ENCODE measurements at regions not wholly inside any gene's neighbourhood (a gene's known extent, or its start where the extent isn't known, plus 50 kb on each side); places are given as distances from the start of the nearest gene placed in this dataset.
"Not testable (repeated sequence)": the region's sequence is repeated elsewhere in the genome, so short reads cannot be mapped to it uniquely, and the experiment has no call there.

- intact Hi-C loops (cut with DNase I): no loop called here
- DNase-seq (ENCODE audit: low spot score): no peak
These were observed 51.5 kb upstream of the GRM3 start for GRCh38 chr7:86592185-86592584.

- no peak for DNase-seq (ENCODE audit: low spot score)
- intact Hi-C loops (cut with DNase I): no loop called here
These were observed 69.7 kb upstream of the GRM3 start for GRCh38 chr7:86574006-86574405.

GRCh38 chr7:86558680-86559501 is 84.8 kb upstream of the GRM3 start:
- DNase-seq (ENCODE audit: low spot score): no peak

GRCh38 chr7:86534641-86535040 is 109.1 kb upstream of the GRM3 start:
- intact Hi-C loops (cut with DNase I): no loop called here

More at GRCh38 chr7:86558680-86559501, 84.8 kb upstream of the GRM3 start:
- intact Hi-C loops (cut with DNase I): no loop called here

GRCh38 chr7:86504229-86504628 is 139.5 kb upstream of the GRM3 start:
- intact Hi-C loops (cut with DNase I): no loop called here
- DNase-seq (ENCODE audit: low spot score): no peak

More at GRCh38 chr7:86534641-86535040, 109.1 kb upstream of the GRM3 start:
- DNase-seq (ENCODE audit: low spot score): no peak

GRCh38 chr7:86499986-86500385 is 143.7 kb upstream of the GRM3 start:
- DNase-seq (ENCODE audit: low spot score): no peak
- intact Hi-C loops (cut with DNase I): no loop called here

- intact Hi-C loops (cut with DNase I): no loop called here
- DNase-seq (ENCODE audit: low spot score): no peak
These were observed 157.9 kb upstream of the GRM3 start for GRCh38 chr7:86485827-86486226.

- DNase-seq (ENCODE audit: low spot score): no peak
- intact Hi-C loops (cut with DNase I): loop anchor here (10.0 kb wide), 1 partner anchor 594 kb away; no protein-coding TSS in a partner anchor
These were observed 164.6 kb upstream of the GRM3 start for GRCh38 chr7:86479144-86479543.

GRCh38 chr7:86477343-86477935 is 166.3 kb upstream of the GRM3 start:
- intact Hi-C loops (cut with DNase I): loop anchor here (10.0 kb wide), 1 partner anchor 593 kb away; no protein-coding TSS in a partner anchor
- no peak for DNase-seq (ENCODE audit: low spot score)

- intact Hi-C loops (cut with DNase I): loop anchor here (10.0 kb wide), 1 partner anchor 586 kb away; no protein-coding TSS in a partner anchor
These were observed 172.9 kb upstream of the GRM3 start for GRCh38 chr7:86470763-86471162.

GRCh38 chr7:86469680-86470295 is 173.9 kb upstream of the GRM3 start:
- intact Hi-C loops (cut with DNase I): loop anchor here (10.0 kb wide), 1 partner anchor 585 kb away; no protein-coding TSS in a partner anchor
- no peak for DNase-seq (ENCODE audit: low spot score)

More at GRCh38 chr7:86470763-86471162, 172.9 kb upstream of the GRM3 start:
- DNase-seq (ENCODE audit: low spot score): no peak

- DNase-seq (ENCODE audit: low spot score): no peak
- intact Hi-C loops (cut with DNase I): no loop called here
These were observed 189.0 kb upstream of the GRM3 start for GRCh38 chr7:86454753-86455152.

GRCh38 chr7:86453454-86453853 is 190.3 kb upstream of the GRM3 start:
- intact Hi-C loops (cut with DNase I): no loop called here

GRCh38 chr7:86448856-86449255 is 194.9 kb upstream of the GRM3 start:
- no peak for DNase-seq (ENCODE audit: low spot score)
- intact Hi-C loops (cut with DNase I): no loop called here

More at GRCh38 chr7:86453454-86453853, 190.3 kb upstream of the GRM3 start:
- DNase-seq (ENCODE audit: low spot score): no peak

- intact Hi-C loops (cut with DNase I): no loop called here
- no peak for DNase-seq (ENCODE audit: low spot score)
These were observed 198.4 kb upstream of the GRM3 start for GRCh38 chr7:86445285-86445684.

- no peak for DNase-seq (ENCODE audit: low spot score)
- intact Hi-C loops (cut with DNase I): no loop called here
These were observed 199.5 kb upstream of the GRM3 start for GRCh38 chr7:86444245-86444644.

GRCh38 chr7:86440420-86440819 is 203.3 kb upstream of the GRM3 start:
- intact Hi-C loops (cut with DNase I); DNase-seq (ENCODE audit: low spot score): not testable (repeated sequence)

GRCh38 chr7:86437951-86438450 is 205.7 kb upstream of the GRM3 start:
- intact Hi-C loops (cut with DNase I): no loop called here
- DNase-seq (ENCODE audit: low spot score): no peak

- intact Hi-C loops (cut with DNase I): no loop called here
- DNase-seq (ENCODE audit: low spot score): no peak
These were observed 211.9 kb upstream of the GRM3 start for GRCh38 chr7:86431761-86432160.

- intact Hi-C loops (cut with DNase I): no loop called here
- DNase-seq (ENCODE audit: low spot score): no peak
These were observed 231.9 kb upstream of the GRM3 start for GRCh38 chr7:86411814-86412213.

Measured in cardiac septum (tissue), 1 donor.